Caco-2 (cell line): ENCODE measurements at regions not wholly inside any gene's neighbourhood (a gene's known extent, or its start where the extent isn't known, plus 50 kb on each side); places are given as distances from the start of the nearest gene placed in this dataset.

Experiments used
- BruUV-seq: library from RNA; stranded (reverse); fragments of 400-500 nt; replicated peaks from 2 replicates; lab custom pipeline; 2021; lab: Mats Ljungman, UMichigan
- CTCF ChIA-PET: fragments of 300-600 bp; sonication (Branson Sonifier 250); formaldehyde crosslinking; loops from one replicate; lab custom pipeline; 2022; ENCODE audit warnings: antibody characterized with exemption; lab: Charles Lee
- POLR2A ChIA-PET: fragments of 300-600 bp; sonication (Branson Sonifier 250); formaldehyde crosslinking; loops from one replicate; lab custom pipeline; 2022; ENCODE audit warnings: antibody characterized with exemption; lab: Charles Lee
- DNase-seq, 2 experiments: peaks; one replicate each; pipeline versions ENCODE4 v3.0.0 to v3.0.0-alpha.2; 2020 to 2022
- H3K27me3 ChIP-seq: replicated peaks from 2 replicates; pipeline ENCODE4 v1.6.0; 2011; ENCODE audit warnings: low read length; ENCODE audit not compliant: control insufficient read depth, insufficient read depth
- H3K36me3 ChIP-seq: 2 replicates; pipeline ENCODE4 v1.5.1; 2011; ENCODE audit warnings: low read length; ENCODE audit not compliant: control insufficient read depth, insufficient read depth
- H3K4me1 ChIP-seq: fragments of 250-450 bp; sonication (Bioruptor Pico); 2 replicates; pipeline ENCODE4 v1.5.1; 2020; ENCODE audit warnings: mild to moderate bottlenecking
- H3K4me3 ChIP-seq: 2 replicates; pipeline ENCODE4 v1.5.1; 2011; ENCODE audit warnings: low read depth, mild to moderate bottlenecking, control low read depth, low read length
- H3K9me3 ChIP-seq: fragments of 250-450 bp; sonication (Bioruptor Pico); 2 replicates; pipeline ENCODE4 v1.5.1; 2020; ENCODE audit warnings: mild to moderate bottlenecking, moderate library complexity
- H3K27ac Mint-ChIP-seq: one replicate; pipeline ENCODE4 v1.8.0; 2022; ENCODE audit warnings: mixed read lengths; ENCODE audit not compliant: unreplicated experiment
- H3K27me3 Mint-ChIP-seq: one replicate; pipeline ENCODE4 v1.8.0; 2022; ENCODE audit warnings: mixed read lengths; ENCODE audit not compliant: insufficient read depth, unreplicated experiment
- H3K36me3 Mint-ChIP-seq: one replicate; pipeline ENCODE4 v1.8.0; 2022; ENCODE audit warnings: mild to moderate bottlenecking, mixed read lengths; ENCODE audit not compliant: insufficient read depth, unreplicated experiment
- H3K4me1 Mint-ChIP-seq: one replicate; pipeline ENCODE4 v1.8.0; 2022; ENCODE audit warnings: low read depth, mixed read lengths; ENCODE audit not compliant: unreplicated experiment
- H3K4me3 Mint-ChIP-seq: one replicate; pipeline ENCODE4 v1.8.0; 2022; ENCODE audit warnings: mild to moderate bottlenecking, moderate library complexity, mixed read lengths; ENCODE audit not compliant: unreplicated experiment
- H3K9me3 Mint-ChIP-seq: one replicate; pipeline ENCODE4 v1.8.0; 2022; ENCODE audit warnings: mixed read lengths; ENCODE audit not compliant: unreplicated experiment
- CTCF ChIP-seq, 2 experiments: fragments of 200-600 bp in 1 of 2; IDR thresholded peaks; 1 replicate in 1 of 2; 2 replicates in 1 of 2; pipeline versions ENCODE4 v1.5.1 to v1.8.0; 2011 to 2022; ENCODE audit warnings: antibody characterized with exemption in 1 of 2, control low read depth in 1 of 2, inconsistent platforms in 1 of 2, low read depth in 1 of 2, low read length in 1 of 2, mild to moderate bottlenecking in 1 of 2, moderate library complexity in 1 of 2; ENCODE audit not compliant: insufficient read depth in 1 of 2, severe bottlenecking in 1 of 2, unreplicated experiment in 1 of 2
- intact Hi-C: fragments of 100-400 bp; cut with micrococcal nuclease; formaldehyde crosslinking; loops from one replicate; pipeline ENCODE4 v1.10.0; 2022; ENCODE audit not compliant: unreplicated experiment

- Mint-ChIP-seq H3K27me3 (peaks cover 10% of the 10 kb centered on the region), H3K4me1 (no peaks in the 10 kb centered on the region), H3K27ac (no peak overlapping the region), H3K4me3 (peak overlapping the region; percentile 57), H3K9me3 (no peaks in the 10 kb centered on the region), H3K36me3 (no peaks in the 10 kb centered on the region)
- Histone ChIP-seq H3K27me3 (no peaks in the 10 kb centered on the region), H3K4me3 (no peak overlapping the region), H3K4me1 (0 out of 2 replicates have a peak, but pooled peaks cover 4% of the 10 kb centered on the region), H3K36me3 (no peaks in the 10 kb centered on the region), H3K9me3 (no peaks in the 10 kb centered on the region)
- intact Hi-C loops = no loop called here
- DNase-seq = no peak
- TF ChIP-seq CTCF (IDR thresholded peaks at IDR 0.05; ENCODE audit: insufficient read depth in 1 of 2, low read depth in 1 of 2, low read length in 1 of 2, severe bottlenecking in 1 of 2, unreplicated experiment in 1 of 2) = no peak
- ChIA-PET CTCF (no interaction called here), POLR2A (no interaction called here)
- no TSS peak for BruUV-seq
Observed at GRCh38 chr2:143936848-143937722, 582.8 kb downstream of the ZEB2 start.

GRCh38 chr2:143936538-143936847, 583.4 kb downstream of the ZEB2 start:
- Histone ChIP-seq H3K4me3 (no peak overlapping the region), H3K9me3 (no peaks in the 10 kb centered on the region), H3K27me3 (no peaks in the 10 kb centered on the region), H3K4me1 (0 out of 2 replicates have a peak, but pooled peaks cover 4% of the 10 kb centered on the region), H3K36me3 (no peaks in the 10 kb centered on the region)
- no peaks in the 10 kb centered on the region for H3K9me3 Mint-ChIP-seq
- no peaks in the 10 kb centered on the region for H3K36me3 Mint-ChIP-seq
- peak overlapping the region; percentile 18 for H3K4me3 Mint-ChIP-seq
- H3K27me3 Mint-ChIP-seq = peaks cover 14% of the 10 kb centered on the region
- intact Hi-C loops = no loop called here
- TF ChIP-seq CTCF (IDR thresholded peaks at IDR 0.05; ENCODE audit: insufficient read depth in 1 of 2, low read depth in 1 of 2, low read length in 1 of 2, severe bottlenecking in 1 of 2, unreplicated experiment in 1 of 2) = no peak
- POLR2A ChIA-PET = no interaction called here
- H3K4me1 Mint-ChIP-seq = no peaks in the 10 kb centered on the region
- no peak overlapping the region for H3K27ac Mint-ChIP-seq
- no peak for DNase-seq
- CTCF ChIA-PET = interaction anchor here (0.7 kb wide), 1 partner anchor 10 kb away, joined by 8 read pairs; no protein-coding TSS in a partner anchor
- no TSS peak for BruUV-seq

GRCh38 chr2:143935482-143935752, 584.5 kb downstream of the ZEB2 start:
- Mint-ChIP-seq H3K9me3 (no peaks in the 10 kb centered on the region), H3K36me3 (no peaks in the 10 kb centered on the region), H3K4me3 (no peak overlapping the region), H3K27ac (no peak overlapping the region), H3K27me3 (peaks cover 14% of the 10 kb centered on the region), H3K4me1 (no peaks in the 10 kb centered on the region)
- Histone ChIP-seq H3K36me3 (no peaks in the 10 kb centered on the region), H3K4me3 (no peak overlapping the region), H3K9me3 (no peaks in the 10 kb centered on the region), H3K4me1 (0 out of 2 replicates have a peak, but pooled peaks cover 4% of the 10 kb centered on the region), H3K27me3 (no peaks in the 10 kb centered on the region)
- DNase-seq = no peak
- TF ChIP-seq CTCF (IDR thresholded peaks at IDR 0.05; ENCODE audit: insufficient read depth in 1 of 2, low read depth in 1 of 2, low read length in 1 of 2, severe bottlenecking in 1 of 2, unreplicated experiment in 1 of 2) = no peak
- CTCF ChIA-PET = no interaction called here
- intact Hi-C loops = no loop called here
- POLR2A ChIA-PET = no interaction called here
- BruUV-seq = no TSS peak
